ENCODE measurements at regions not wholly inside any gene's neighbourhood (a gene's known extent, or its start where the extent isn't known, plus 50 kb on each side); places are given as distances from the start of the nearest gene placed in this dataset.
"Not testable (repeated sequence)": the region's sequence is repeated elsewhere in the genome, so short reads cannot be mapped to it uniquely, and the experiment has no call there.

GRCh38 chr6:164043656-164044055, 629.1 kb downstream of the QKI start:
- TF ChIP-seq POLR2A (IDR thresholded peaks at IDR 0.05; ENCODE audit: low read depth); CTCF (IDR thresholded peaks at IDR 0.05): not testable (repeated sequence)

Data from esophagus muscularis mucosa (tissue), 3 donors.